Central memory CD4-positive, alpha-beta T cell (primary cell): ENCODE measurements at regions not wholly inside any gene's neighbourhood (a gene's known extent, or its start where the extent isn't known, plus 50 kb on each side); places are given as distances from the start of the nearest gene placed in this dataset.

ENCODE experiments used
- DNase-seq: peaks from one replicate; pipeline ENCODE4 v3.0.0; 2022

- DNase-seq: no peak
These were observed 62.2 kb upstream of the ST8SIA1 start for GRCh38 chr12:22396735-22397134.

GRCh38 chr12:22396253-22396652 lies 61.7 kb upstream of the ST8SIA1 start:
- peak; percentile 65 for DNase-seq

- DNase-seq: no peak
These were observed 61.2 kb upstream of the ST8SIA1 start for GRCh38 chr12:22395666-22396065.
